ENCODE measurements at regions not wholly inside any gene's neighbourhood (a gene's known extent, or its start where the extent isn't known, plus 50 kb on each side); places are given as distances from the start of the nearest gene placed in this dataset.

GRCh38 chr13:36549126-36549702, 116.9 kb downstream of the CCNA1 start:
- DNase-seq: no peak
- in situ Hi-C loops (cut with HindIII; ENCODE audit: low pct_ligation_motif_present, low pct_unique_long_range_greater_than_20kb, low sequenced_read_pairs): no loop called here

- DNase-seq: no peak
- in situ Hi-C loops (cut with HindIII; ENCODE audit: low pct_ligation_motif_present, low pct_unique_long_range_greater_than_20kb, low sequenced_read_pairs): no loop called here
These were observed 117.5 kb downstream of the CCNA1 start for GRCh38 chr13:36549755-36550154.

GRCh38 chr13:36550177-36550576, 117.9 kb downstream of the CCNA1 start:
- in situ Hi-C loops (cut with HindIII; ENCODE audit: low pct_ligation_motif_present, low pct_unique_long_range_greater_than_20kb, low sequenced_read_pairs): no loop called here
- no peak for DNase-seq

GRCh38 chr13:36551445-36551844, 119.2 kb downstream of the CCNA1 start:
- no peak for DNase-seq
- in situ Hi-C loops (cut with HindIII; ENCODE audit: low pct_ligation_motif_present, low pct_unique_long_range_greater_than_20kb, low sequenced_read_pairs): no loop called here

- no peak for DNase-seq
- in situ Hi-C loops (cut with HindIII; ENCODE audit: low pct_ligation_motif_present, low pct_unique_long_range_greater_than_20kb, low sequenced_read_pairs): no loop called here
These were observed 120.0 kb downstream of the CCNA1 start for GRCh38 chr13:36552334-36552733.

- no peak for DNase-seq
- in situ Hi-C loops (cut with HindIII; ENCODE audit: low pct_ligation_motif_present, low pct_unique_long_range_greater_than_20kb, low sequenced_read_pairs): no loop called here
These were observed 120.3 kb upstream of the SERTM1 start for GRCh38 chr13:36553491-36553890.

- in situ Hi-C loops (cut with HindIII; ENCODE audit: low pct_ligation_motif_present, low pct_unique_long_range_greater_than_20kb, low sequenced_read_pairs): no loop called here
- no peak for DNase-seq
These were observed 118.5 kb upstream of the SERTM1 start for GRCh38 chr13:36555151-36555986.

GRCh38 chr13:36559375-36559774, 114.4 kb upstream of the SERTM1 start:
- in situ Hi-C loops (cut with HindIII; ENCODE audit: low pct_ligation_motif_present, low pct_unique_long_range_greater_than_20kb, low sequenced_read_pairs): no loop called here
- DNase-seq: no peak

- DNase-seq: no peak
- in situ Hi-C loops (cut with HindIII; ENCODE audit: low pct_ligation_motif_present, low pct_unique_long_range_greater_than_20kb, low sequenced_read_pairs): no loop called here
These were observed 106.3 kb upstream of the SERTM1 start for GRCh38 chr13:36567485-36567884.

GRCh38 chr13:36570489-36570888, 103.3 kb upstream of the SERTM1 start:
- in situ Hi-C loops (cut with HindIII; ENCODE audit: low pct_ligation_motif_present, low pct_unique_long_range_greater_than_20kb, low sequenced_read_pairs): no loop called here
- no peak for DNase-seq

GRCh38 chr13:36571444-36571843, 102.4 kb upstream of the SERTM1 start:
- DNase-seq: no peak
- in situ Hi-C loops (cut with HindIII; ENCODE audit: low pct_ligation_motif_present, low pct_unique_long_range_greater_than_20kb, low sequenced_read_pairs): no loop called here

GRCh38 chr13:36582977-36583376, 90.8 kb upstream of the SERTM1 start:
- no peak for DNase-seq
- in situ Hi-C loops (cut with HindIII; ENCODE audit: low pct_ligation_motif_present, low pct_unique_long_range_greater_than_20kb, low sequenced_read_pairs): no loop called here

- in situ Hi-C loops (cut with HindIII; ENCODE audit: low pct_ligation_motif_present, low pct_unique_long_range_greater_than_20kb, low sequenced_read_pairs): no loop called here
- no peak for DNase-seq
These were observed 74.2 kb upstream of the SERTM1 start for GRCh38 chr13:36599641-36600040.

- DNase-seq: no peak
- in situ Hi-C loops (cut with HindIII; ENCODE audit: low pct_ligation_motif_present, low pct_unique_long_range_greater_than_20kb, low sequenced_read_pairs): no loop called here
These were observed 72.6 kb upstream of the SERTM1 start for GRCh38 chr13:36601186-36601585.

GRCh38 chr13:36606060-36606459, 67.8 kb upstream of the SERTM1 start:
- DNase-seq: no peak
- in situ Hi-C loops (cut with HindIII; ENCODE audit: low pct_ligation_motif_present, low pct_unique_long_range_greater_than_20kb, low sequenced_read_pairs): no loop called here

- no peak for DNase-seq
- in situ Hi-C loops (cut with HindIII; ENCODE audit: low pct_ligation_motif_present, low pct_unique_long_range_greater_than_20kb, low sequenced_read_pairs): no loop called here
These were observed 65.3 kb upstream of the SERTM1 start for GRCh38 chr13:36608474-36608873.

- in situ Hi-C loops (cut with HindIII; ENCODE audit: low pct_ligation_motif_present, low pct_unique_long_range_greater_than_20kb, low sequenced_read_pairs): no loop called here
- no peak for DNase-seq
These were observed 61.6 kb upstream of the SERTM1 start for GRCh38 chr13:36612230-36612629.

- in situ Hi-C loops (cut with HindIII; ENCODE audit: low pct_ligation_motif_present, low pct_unique_long_range_greater_than_20kb, low sequenced_read_pairs): no loop called here
- DNase-seq: no peak
These were observed 57.1 kb upstream of the SERTM1 start for GRCh38 chr13:36616706-36617105.

GRCh38 chr13:36619535-36619934, 54.3 kb upstream of the SERTM1 start:
- no peak for DNase-seq
- in situ Hi-C loops (cut with HindIII; ENCODE audit: low pct_ligation_motif_present, low pct_unique_long_range_greater_than_20kb, low sequenced_read_pairs): no loop called here
